PC-3 (cell line): ENCODE measurements at regions not wholly inside any gene's neighbourhood (a gene's known extent, or its start where the extent isn't known, plus 50 kb on each side); places are given as distances from the start of the nearest gene placed in this dataset.

ENCODE experiments used
- EZH2 ChIP-seq: fragments of 300-600 bp; sonication (generic); IDR thresholded peaks from one replicate; pipeline ENCODE4 v1.6.1; 2017; ENCODE audit warnings: antibody characterized with exemption, mild to moderate bottlenecking, low read length; ENCODE audit not compliant: unreplicated experiment
- EZH2phosphoT487 ChIP-seq: fragments of 300-600 bp; sonication (generic); IDR thresholded peaks from 2 replicates; pipeline ENCODE4 v1.6.1; 2018; ENCODE audit warnings: mild to moderate bottlenecking, antibody characterized with exemption, low read length, borderline replicate concordance
- TF ChIP-seq, protein P1 (sequence below): fragments of 300-600 bp; sonication (generic); conservative IDR thresholded peaks from 2 replicates; pipeline ENCODE4 v1.5.1; 2017; ENCODE audit warnings: antibody characterized with exemption, low read depth, mild to moderate bottlenecking, low read length

DNA sequence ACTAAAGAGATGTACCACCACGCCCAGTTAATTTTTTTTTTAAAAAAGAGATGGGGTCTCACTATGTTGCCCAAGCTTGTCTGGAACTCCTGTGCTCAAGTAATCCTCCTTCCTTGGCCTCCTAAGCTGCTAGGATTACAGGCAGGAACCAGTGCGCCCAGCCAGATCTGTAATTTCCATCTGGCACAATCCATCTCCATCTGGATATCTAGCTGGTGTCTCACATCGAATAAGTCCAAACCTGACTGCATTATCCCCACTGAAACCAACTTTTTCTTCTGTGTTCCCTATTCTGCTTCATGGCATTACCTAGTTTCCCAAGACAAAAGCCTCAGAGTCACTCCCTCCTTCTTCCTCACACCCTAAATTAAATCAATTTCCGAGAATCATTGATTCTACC is 125.8 kb upstream of the TEX13C start:
- TF ChIP-seq, protein P1, sequence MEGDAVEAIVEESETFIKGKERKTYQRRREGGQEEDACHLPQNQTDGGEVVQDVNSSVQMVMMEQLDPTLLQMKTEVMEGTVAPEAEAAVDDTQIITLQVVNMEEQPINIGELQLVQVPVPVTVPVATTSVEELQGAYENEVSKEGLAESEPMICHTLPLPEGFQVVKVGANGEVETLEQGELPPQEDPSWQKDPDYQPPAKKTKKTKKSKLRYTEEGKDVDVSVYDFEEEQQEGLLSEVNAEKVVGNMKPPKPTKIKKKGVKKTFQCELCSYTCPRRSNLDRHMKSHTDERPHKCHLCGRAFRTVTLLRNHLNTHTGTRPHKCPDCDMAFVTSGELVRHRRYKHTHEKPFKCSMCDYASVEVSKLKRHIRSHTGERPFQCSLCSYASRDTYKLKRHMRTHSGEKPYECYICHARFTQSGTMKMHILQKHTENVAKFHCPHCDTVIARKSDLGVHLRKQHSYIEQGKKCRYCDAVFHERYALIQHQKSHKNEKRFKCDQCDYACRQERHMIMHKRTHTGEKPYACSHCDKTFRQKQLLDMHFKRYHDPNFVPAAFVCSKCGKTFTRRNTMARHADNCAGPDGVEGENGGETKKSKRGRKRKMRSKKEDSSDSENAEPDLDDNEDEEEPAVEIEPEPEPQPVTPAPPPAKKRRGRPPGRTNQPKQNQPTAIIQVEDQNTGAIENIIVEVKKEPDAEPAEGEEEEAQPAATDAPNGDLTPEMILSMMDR: no peak
- TF ChIP-seq EZH2 (no peak), EZH2phosphoT487 (no peak)
